ENCODE measurements at regions not wholly inside any gene's neighbourhood (a gene's known extent, or its start where the extent isn't known, plus 50 kb on each side); places are given as distances from the start of the nearest gene placed in this dataset.

GRCh38 chr21:27023186-27023585 lies 56.3 kb upstream of the ADAMTS5 start:
- no peak for TF ChIP-seq CTCF (conservative IDR thresholded peaks at IDR 0.05 in 1 of 2, IDR thresholded peaks at IDR 0.05 in 1 of 2; ENCODE audit: extremely low read depth in 1 of 2, insufficient read depth in 1 of 2, low read depth in 1 of 2, low read length in 2 of 2)
- TF ChIP-seq EZH2 (IDR thresholded peaks at IDR 0.05; ENCODE audit: borderline replicate concordance, low read length), result no peak
